Heart left ventricle (tissue), 13 donors: ENCODE measurements at regions not wholly inside any gene's neighbourhood (a gene's known extent, or its start where the extent isn't known, plus 50 kb on each side); places are given as distances from the start of the nearest gene placed in this dataset.
"Not testable (repeated sequence)": the region's sequence is repeated elsewhere in the genome, so short reads cannot be mapped to it uniquely, and the experiment has no call there.

Experiments used
- CTCF ChIP-seq, 12 donors: fragments of 200-600 bp; sonication (generic) in 4 of 12; IDR thresholded peaks; one replicate each; pipeline versions ENCODE4 v1.5.0 to v1.8.0; 2018 to 2022; ENCODE audit warnings: antibody characterized with exemption in 12 of 12, mild to moderate bottlenecking in 5 of 12
- POLR2A ChIP-seq, 2 donors: fragments of 450-650 bp; IDR thresholded peaks; one replicate each; pipeline ENCODE4 v1.6.1; 2017; ENCODE audit warnings: antibody characterized with exemption in 2 of 2, mild to moderate bottlenecking in 2 of 2, moderate library complexity in 2 of 2
- donor health status: ischemic (EF 13 %, LVEDD 7.1; RV severe dilation, severe dysfunction).
- donor health status: DM: no; HTN: yes; CAD: no.
- donor health status: DM: no; HTN: no; CAD: no.
- donor health status: ischemic (EF 25% LVEDD 6.9; RV normal size, moderate dysfunction).
- donor health status: ischemic (EF 25% LVEDD 5.7; RV mildly dilated, moderate dysfunction).
- donor health status: ischemic (EF 35%, LVEDD 5.7; RV mildly dilated, moderate dysfunction).
- donor health status: nonischemic (EF 11% LVEDD 7.7; RV severe dilation, severe dysfunction).
- donor health status: DM: yes; HTN: yes; CAD: no.
- donor health status: PGD.
- donor health status: ischemic (EF 29% LVEDD 5.4; RV normal size, mild dysfunction).
- donor health status: nonischemic (EF 23%, LVEDD 6.1; RV moderate dilation, normal function).

DNA sequence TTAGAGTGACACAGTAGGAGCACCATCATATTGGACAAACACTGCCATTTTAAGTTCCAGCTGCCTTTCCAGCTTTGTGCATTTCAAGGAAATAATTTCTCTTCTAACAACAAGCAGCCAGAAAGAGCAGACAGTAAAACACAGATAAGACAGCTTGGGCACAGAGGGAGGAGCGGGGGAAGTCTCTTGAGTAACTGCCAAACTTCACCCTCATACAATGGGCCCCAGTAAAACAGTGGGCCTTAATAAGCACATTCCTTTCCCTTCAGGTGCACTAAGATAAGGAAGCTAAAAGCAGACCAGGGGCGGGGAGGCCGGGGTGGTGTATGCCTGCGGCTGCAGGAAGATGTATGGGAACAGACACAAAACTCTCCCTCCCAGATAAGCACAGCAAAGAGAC is 53.7 kb upstream of the UXT start:
- TF ChIP-seq CTCF, POLR2A (IDR thresholded peaks at IDR 0.05): not testable (repeated sequence)
